HEK293 (cell line): ENCODE measurements at regions not wholly inside any gene's neighbourhood (a gene's known extent, or its start where the extent isn't known, plus 50 kb on each side); places are given as distances from the start of the nearest gene placed in this dataset.
"Not testable (repeated sequence)": the region's sequence is repeated elsewhere in the genome, so short reads cannot be mapped to it uniquely, and the experiment has no call there.

Experiments
- CTCF ChIA-PET: fragments of 350-600 bp; formaldehyde crosslinking; extraction: SDS; loops from one replicate; lab custom pipeline; 2021; ENCODE audit warnings: antibody characterized with exemption; lab: Yijun Ruan, JAX
- POLR2A ChIA-PET: fragments of 300-600 bp; formaldehyde crosslinking; extraction: SDS; loops from one replicate; lab custom pipeline; 2020; ENCODE audit warnings: antibody characterized with exemption, inconsistent platforms; lab: Yijun Ruan, JAX
- H3K27ac ChIP-seq: fragments of 200-500 bp; sonication (Bioruptor generic); 2 replicates; pipeline ENCODE4 v1.5.1; 2014; ENCODE audit warnings: low read depth, low read length, control low read depth, inconsistent platforms; ENCODE audit errors: extremely low read depth
- H3K36me3 ChIP-seq, 2 experiments: fragments of 200-500 bp in 1 of 2; sonication (Bioruptor generic) in 1 of 2; 1 replicate in 1 of 2; 2 replicates in 1 of 2; pipeline ENCODE4 v1.5.1; 2014 to 2017; ENCODE audit warnings: inconsistent platforms in 2 of 2, low read length in 2 of 2; ENCODE audit not compliant: control insufficient read depth in 2 of 2, insufficient read depth in 1 of 2
- H3K4me1 ChIP-seq: fragments of 200-500 bp; sonication (Bioruptor generic); 2 replicates; pipeline ENCODE4 v1.5.1; 2014; ENCODE audit warnings: mild to moderate bottlenecking, low read length, inconsistent platforms; ENCODE audit not compliant: control insufficient read depth, insufficient read depth
- H3K4me3 ChIP-seq: 2 replicates; pipeline ENCODE4 v1.5.1; 2011; ENCODE audit warnings: low read depth, mild to moderate bottlenecking, control low read depth, low read length, moderate library complexity
- H3K9me3 ChIP-seq: fragments of 200-500 bp; sonication (Bioruptor generic); 2 replicates; pipeline ENCODE4 v1.5.1; 2014; ENCODE audit warnings: low read depth, low read length, inconsistent platforms; ENCODE audit not compliant: control insufficient read depth, insufficient read depth

DNA sequence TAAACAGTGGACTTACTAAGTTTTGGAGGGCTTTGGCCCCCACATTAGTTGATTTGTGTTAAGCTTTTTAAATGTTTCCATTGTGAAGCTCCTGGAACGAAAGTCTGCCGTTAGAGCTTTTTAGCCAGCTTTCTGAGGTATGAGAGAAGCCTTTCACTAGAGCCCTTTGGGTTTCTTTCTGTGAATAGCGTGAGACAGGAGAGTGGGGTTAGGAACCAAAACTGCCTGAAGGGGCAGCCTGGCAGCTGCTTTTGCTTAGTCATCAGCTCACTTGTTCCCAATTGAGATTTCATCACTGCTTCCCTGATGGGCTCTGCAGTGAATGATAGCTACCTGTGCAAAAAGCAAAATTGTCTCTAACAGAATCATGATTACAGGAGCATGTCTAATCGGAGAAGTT, 913.6 kb downstream of the PCDH11X start:
- H3K36me3 ChIP-seq, H3K4me1 ChIP-seq, H3K4me3 ChIP-seq, POLR2A ChIA-PET, CTCF ChIA-PET, H3K27ac ChIP-seq, H3K9me3 ChIP-seq: not testable (repeated sequence)

DNA sequence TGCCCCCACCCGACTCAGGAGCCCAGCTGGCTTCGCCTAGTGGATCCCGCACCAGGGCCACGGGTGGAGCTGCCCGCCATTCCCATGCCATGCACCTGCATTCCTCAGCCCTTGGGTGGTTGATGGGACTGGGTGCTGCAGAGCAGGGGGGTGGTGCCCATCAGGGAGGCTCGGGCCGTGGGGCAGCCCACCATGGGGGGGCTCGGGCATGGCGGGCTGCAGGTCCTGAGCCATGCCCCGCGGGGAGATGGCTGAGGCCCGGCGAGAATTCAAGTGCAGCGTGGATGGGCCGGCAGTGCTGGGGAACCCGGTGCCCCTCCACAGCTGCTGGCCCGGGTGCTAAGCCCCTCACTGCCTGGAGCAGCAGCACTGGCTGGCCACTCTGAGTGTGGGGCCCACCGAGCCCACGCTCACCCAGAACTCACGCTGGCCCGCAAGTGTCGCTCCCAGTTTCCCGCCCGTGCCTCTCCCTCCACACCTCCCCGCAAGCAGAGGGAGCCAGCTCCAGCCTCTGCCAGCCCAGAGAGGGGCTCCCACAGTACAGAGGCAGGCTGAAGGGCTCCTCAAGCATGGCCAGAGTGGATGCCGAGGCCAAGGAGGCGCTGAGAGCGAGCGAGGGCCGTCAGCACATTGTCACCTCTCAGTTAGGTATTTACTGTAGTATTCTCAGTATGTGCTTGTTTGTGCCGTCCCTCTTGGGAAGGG, 920.4 kb downstream of the PCDH11X start:
- H3K9me3 ChIP-seq, CTCF ChIA-PET, H3K4me1 ChIP-seq, H3K27ac ChIP-seq, H3K4me3 ChIP-seq, POLR2A ChIA-PET, H3K36me3 ChIP-seq: not testable (repeated sequence)

DNA sequence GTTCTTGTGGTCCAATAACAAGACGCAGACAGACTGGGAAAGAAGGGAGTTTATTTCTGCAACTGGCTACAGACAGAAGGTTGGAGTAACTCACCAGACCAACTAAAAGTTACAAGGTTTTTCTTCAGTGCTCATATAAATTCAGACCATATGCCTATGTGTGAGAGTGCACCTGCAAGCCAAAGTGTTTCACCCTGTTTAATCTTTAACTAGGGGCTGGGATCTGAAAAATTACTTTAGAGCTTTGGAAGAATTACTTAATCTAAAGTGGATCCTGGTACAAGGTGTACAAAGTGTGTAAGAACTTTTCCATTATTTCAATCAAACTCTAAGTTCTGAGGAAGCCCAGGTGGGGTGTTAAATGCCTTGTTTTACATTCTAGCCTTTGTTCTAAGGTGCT, 930.6 kb downstream of the PCDH11X start:
- H3K36me3 ChIP-seq, H3K27ac ChIP-seq, CTCF ChIA-PET, H3K9me3 ChIP-seq, H3K4me3 ChIP-seq, POLR2A ChIA-PET, H3K4me1 ChIP-seq: not testable (repeated sequence)
